Glutamatergic neuron (in vitro differentiated cells): ENCODE measurements at regions not wholly inside any gene's neighbourhood (a gene's known extent, or its start where the extent isn't known, plus 50 kb on each side); places are given as distances from the start of the nearest gene placed in this dataset.

ENCODE experiments used
- DNase-seq: peaks from one replicate; pipeline ENCODE4 v3.0.0; 2022
- H3K27ac Mint-ChIP-seq: one replicate; pipeline ENCODE4 v1.8.0; 2020; ENCODE audit warnings: mild to moderate bottlenecking, mixed read lengths, inconsistent platforms; ENCODE audit not compliant: unreplicated experiment
- H3K27me3 Mint-ChIP-seq: one replicate; pipeline ENCODE4 v1.8.0; 2020; ENCODE audit warnings: mild to moderate bottlenecking, moderate library complexity, mixed read lengths, inconsistent platforms; ENCODE audit not compliant: unreplicated experiment
- H3K36me3 Mint-ChIP-seq: one replicate; pipeline ENCODE4 v1.8.0; 2020; ENCODE audit warnings: mild to moderate bottlenecking, mixed read lengths, inconsistent platforms; ENCODE audit not compliant: unreplicated experiment
- H3K4me1 Mint-ChIP-seq: one replicate; pipeline ENCODE4 v1.8.0; 2020; ENCODE audit warnings: mild to moderate bottlenecking, low read depth, mixed read lengths, inconsistent platforms; ENCODE audit not compliant: unreplicated experiment
- H3K4me3 Mint-ChIP-seq: one replicate; pipeline ENCODE4 v1.8.0; 2020; ENCODE audit warnings: mild to moderate bottlenecking, mixed read lengths, inconsistent platforms; ENCODE audit not compliant: unreplicated experiment
- H3K9me3 Mint-ChIP-seq: one replicate; pipeline ENCODE4 v1.8.0; 2020; ENCODE audit warnings: mild to moderate bottlenecking, moderate library complexity, mixed read lengths, inconsistent platforms; ENCODE audit not compliant: unreplicated experiment
- CTCF ChIP-seq: fragments of 200-600 bp; sonication (generic); IDR thresholded peaks from one replicate; pipeline ENCODE4 v1.5.0; 2021; ENCODE audit not compliant: partially characterized antibody, unreplicated experiment

DNA sequence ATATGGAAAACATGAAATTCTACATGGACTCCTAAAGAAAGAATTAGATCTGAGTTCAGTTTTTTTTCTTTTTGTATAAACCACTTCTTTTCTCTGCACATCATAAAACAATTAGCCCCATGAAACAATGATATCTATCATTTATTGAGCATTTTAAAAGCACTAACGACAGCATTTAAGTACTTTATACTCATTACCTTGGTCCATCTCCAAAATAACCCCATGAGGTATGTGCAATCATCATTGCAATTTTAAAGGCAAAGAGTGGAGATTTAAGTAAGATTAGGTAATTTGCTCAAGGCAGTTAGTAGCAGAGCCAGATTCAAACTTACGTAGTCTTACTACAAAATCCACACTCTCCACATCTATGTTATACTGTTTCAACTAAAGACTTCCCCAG lies 177.7 kb upstream of the RAG2 start:
- Mint-ChIP-seq H3K36me3 (no peaks in the 10 kb centered on the region), H3K4me3 (no peak overlapping the region), H3K27ac (no peak overlapping the region), H3K4me1 (no peaks in the 10 kb centered on the region), H3K27me3 (no peaks in the 10 kb centered on the region), H3K9me3 (no peaks in the 10 kb centered on the region)
- no peak for TF ChIP-seq CTCF
- DNase-seq: no peak

- no peak for DNase-seq
- Mint-ChIP-seq H3K9me3 (no peaks in the 10 kb centered on the region), H3K36me3 (no peaks in the 10 kb centered on the region), H3K4me3 (no peak overlapping the region), H3K27me3 (no peaks in the 10 kb centered on the region), H3K27ac (no peak overlapping the region), H3K4me1 (no peaks in the 10 kb centered on the region)
- TF ChIP-seq CTCF: no peak
Measured at GRCh38 chr11:36775130-36775529, 177.1 kb upstream of the RAG2 start.

DNA sequence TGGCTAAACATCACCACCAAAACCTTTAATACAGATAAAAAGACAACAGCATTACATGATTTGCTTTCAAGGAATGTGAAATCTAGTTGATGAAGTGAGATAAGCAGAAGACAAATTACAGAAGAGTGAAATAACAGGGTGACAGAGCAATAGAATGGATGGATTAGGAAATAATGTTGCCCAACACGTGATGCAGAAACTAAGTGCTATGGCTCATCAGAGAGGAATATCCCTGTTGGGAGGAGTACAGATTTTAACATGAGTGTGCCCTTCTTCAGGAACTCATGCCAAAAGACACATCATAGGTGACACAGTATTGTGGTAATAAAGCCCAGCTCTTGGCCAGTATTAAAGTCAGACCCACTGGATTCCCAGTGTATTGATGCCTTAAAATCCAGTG lies 176.6 kb upstream of the RAG2 start:
- DNase-seq: no peak
- no peaks in the 10 kb centered on the region for H3K27me3 Mint-ChIP-seq
- no peaks in the 10 kb centered on the region for H3K36me3 Mint-ChIP-seq
- no peaks in the 10 kb centered on the region for H3K9me3 Mint-ChIP-seq
- no peaks in the 10 kb centered on the region for H3K4me1 Mint-ChIP-seq
- no peak overlapping the region for H3K27ac Mint-ChIP-seq
- no peak for TF ChIP-seq CTCF
- H3K4me3 Mint-ChIP-seq: no peak overlapping the region

- no peak overlapping the region for H3K4me3 Mint-ChIP-seq
- peaks cover 2% of the 10 kb centered on the region for H3K27me3 Mint-ChIP-seq
- no peaks in the 10 kb centered on the region for H3K9me3 Mint-ChIP-seq
- H3K4me1 Mint-ChIP-seq: no peaks in the 10 kb centered on the region
- no peak overlapping the region for H3K27ac Mint-ChIP-seq
- TF ChIP-seq CTCF: no peak
- no peak for DNase-seq
- no peaks in the 10 kb centered on the region for H3K36me3 Mint-ChIP-seq
Measured at GRCh38 chr11:36763187-36763586, 165.2 kb upstream of the RAG2 start.

- TF ChIP-seq CTCF: no peak
- H3K4me3 Mint-ChIP-seq: no peak overlapping the region
- no peak overlapping the region for H3K27ac Mint-ChIP-seq
- DNase-seq: no peak
- no peaks in the 10 kb centered on the region for H3K27me3 Mint-ChIP-seq
- H3K9me3 Mint-ChIP-seq: no peaks in the 10 kb centered on the region
- H3K4me1 Mint-ChIP-seq: no peaks in the 10 kb centered on the region
- no peaks in the 10 kb centered on the region for H3K36me3 Mint-ChIP-seq
Measured at GRCh38 chr11:36757075-36757474, 159.0 kb upstream of the RAG2 start.
